Trophoblast cell (in vitro differentiated cells and primary cell): ENCODE measurements at regions not wholly inside any gene's neighbourhood (a gene's known extent, or its start where the extent isn't known, plus 50 kb on each side); places are given as distances from the start of the nearest gene placed in this dataset.

Experiments used
- DNase-seq, 2 donors: peaks; one replicate each; pipeline ENCODE4 v3.0.0-alpha.2; 2016
- H2AFZ ChIP-seq: 2 replicates; pipeline ENCODE4 v1.6.1; 2013; ENCODE audit warnings: low read length, moderate library complexity, mild to moderate bottlenecking; ENCODE audit not compliant: insufficient read depth, poor library complexity
- H2AK5ac ChIP-seq: 2 replicates; pipeline ENCODE4 v1.6.1; 2013; ENCODE audit warnings: mild to moderate bottlenecking, low read length
- H2BK120ac ChIP-seq: 2 replicates; pipeline ENCODE4 v1.6.1; 2013; ENCODE audit warnings: low read length, mild to moderate bottlenecking, moderate library complexity; ENCODE audit not compliant: insufficient read depth, poor library complexity
- H2BK12ac ChIP-seq: 2 replicates; pipeline ENCODE4 v1.6.1; 2013; ENCODE audit warnings: mild to moderate bottlenecking, low read length, moderate library complexity
- H2BK5ac ChIP-seq: 2 replicates; pipeline ENCODE4 v1.6.1; 2013; ENCODE audit warnings: low read length, low read depth, moderate library complexity, mild to moderate bottlenecking; ENCODE audit not compliant: poor library complexity
- H3K14ac ChIP-seq: 2 replicates; pipeline ENCODE4 v1.6.1; 2013; ENCODE audit warnings: mild to moderate bottlenecking, low read length
- H3K18ac ChIP-seq: 2 replicates; pipeline ENCODE4 v1.6.1; 2013; ENCODE audit warnings: mild to moderate bottlenecking, low read length
- H3K23ac ChIP-seq: 2 replicates; pipeline ENCODE4 v1.6.1; 2013; ENCODE audit warnings: low read length
- H3K27ac ChIP-seq: 2 replicates; pipeline ENCODE4 v1.5.1; 2013; ENCODE audit warnings: low read depth, mild to moderate bottlenecking, inconsistent platforms, low read length, moderate library complexity
- H3K27me3 ChIP-seq: 2 replicates; pipeline ENCODE4 v1.6.1; 2013; ENCODE audit warnings: inconsistent platforms, mild to moderate bottlenecking, low read length, moderate library complexity; ENCODE audit not compliant: insufficient read depth
- H3K36me3 ChIP-seq, 2 experiments: 1 replicate in 1 of 2; 2 replicates in 1 of 2; pipeline ENCODE4 v1.6.1; 2013; ENCODE audit warnings: low read length in 2 of 2, mild to moderate bottlenecking in 2 of 2, moderate library complexity in 1 of 2; ENCODE audit not compliant: insufficient read depth in 2 of 2, control insufficient read depth in 1 of 2
- H3K4ac ChIP-seq: 2 replicates; pipeline ENCODE4 v1.6.1; 2013; ENCODE audit warnings: low read depth, mild to moderate bottlenecking, low read length, moderate library complexity
- H3K4me1 ChIP-seq, 2 experiments: 1 replicate in 1 of 2; 2 replicates in 1 of 2; pipeline ENCODE4 v1.6.1; 2013; ENCODE audit warnings: low read length in 2 of 2, mild to moderate bottlenecking in 2 of 2, moderate library complexity in 1 of 2; ENCODE audit not compliant: insufficient read depth in 2 of 2, control insufficient read depth in 1 of 2
- H3K4me2 ChIP-seq: 2 replicates; pipeline ENCODE4 v1.6.1; 2013; ENCODE audit warnings: inconsistent platforms, mild to moderate bottlenecking, low read length, moderate library complexity
- H3K4me3 ChIP-seq: 2 replicates; pipeline ENCODE4 v1.5.1; 2013; ENCODE audit warnings: mild to moderate bottlenecking, low read depth, low read length, inconsistent platforms
- H3K79me1 ChIP-seq: one replicate; pipeline ENCODE4 v1.6.1; 2013; ENCODE audit warnings: low read length
- H3K79me2 ChIP-seq: 2 replicates; pipeline ENCODE4 v1.6.1; 2013; ENCODE audit warnings: low read length, mild to moderate bottlenecking; ENCODE audit not compliant: control insufficient read depth, insufficient read depth, poor library complexity
- H3K9ac ChIP-seq: 2 replicates; pipeline ENCODE4 v1.6.1; 2013; ENCODE audit warnings: mild to moderate bottlenecking, low read length
- H3K9me3 ChIP-seq: 2 replicates; pipeline ENCODE4 v1.6.1; 2013; ENCODE audit warnings: low read depth, mild to moderate bottlenecking, control low read depth, inconsistent platforms, low read length; ENCODE audit not compliant: insufficient read depth
- H4K12ac ChIP-seq: 2 replicates; pipeline ENCODE4 v1.6.1; 2013; ENCODE audit warnings: low read depth, mild to moderate bottlenecking, low read length, moderate library complexity
- H4K8ac ChIP-seq: 2 replicates; pipeline ENCODE4 v1.6.1; 2013; ENCODE audit warnings: low read depth, mild to moderate bottlenecking, low read length, moderate library complexity
- H4K91ac ChIP-seq: one replicate; pipeline ENCODE4 v1.6.1; 2013; ENCODE audit warnings: low read depth, mild to moderate bottlenecking, low read length, moderate library complexity
- WGBS: extraction: QIAGEN DNeasy Blood & Tissue Kit; methylation state at CpG from one replicate; pipeline ENCODE4 v1.1.7; 2013; ENCODE audit warnings: missing lambda C conversion rate; ENCODE audit not compliant: insufficient read length, insufficient coverage; ENCODE audit errors: extremely low coverage; 5-methylcytosine and 5-hydroxymethylcytosine counted together

DNA sequence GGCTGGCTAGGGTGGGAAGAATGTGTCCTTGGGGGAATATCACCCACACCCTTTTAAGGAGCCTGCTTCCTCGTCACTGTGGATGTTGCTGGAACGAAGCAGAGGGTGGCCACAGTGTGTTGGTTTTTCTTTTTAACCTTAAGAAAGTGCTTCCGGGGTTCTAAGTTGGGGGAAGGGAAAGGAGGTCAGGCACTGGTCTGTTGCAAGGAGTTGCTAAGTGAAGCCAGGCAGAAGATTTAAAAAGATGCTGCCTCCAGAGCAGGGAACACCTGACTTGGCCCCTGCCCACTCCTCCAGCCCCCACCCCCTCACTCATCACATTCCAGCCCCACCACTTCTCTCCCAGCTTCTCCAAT is 213.1 kb downstream of the EMX2 start:
- WGBS = no CpG with 5 or more reads among the region's 3 CpGs
- no peaks in the 10 kb centered on the region for H3K27me3 ChIP-seq
- H3K9ac ChIP-seq = no peak overlapping the region
- H2BK5ac ChIP-seq = no peak overlapping the region
- H2AK5ac ChIP-seq = no peak overlapping the region
- H2AFZ ChIP-seq = no peak overlapping the region
- no peak overlapping the region for H4K91ac ChIP-seq
- no peak overlapping the region for H3K4ac ChIP-seq
- H3K27ac ChIP-seq = no peak overlapping the region
- H2BK120ac ChIP-seq = no peak overlapping the region
- H2BK12ac ChIP-seq = no peak overlapping the region
- no peak overlapping the region for H4K12ac ChIP-seq
- H3K4me3 ChIP-seq = no peak overlapping the region
- no peaks in the 10 kb centered on the region for H3K36me3 ChIP-seq
- H3K4me2 ChIP-seq = no peak overlapping the region
- no peak for DNase-seq
- H3K9me3 ChIP-seq = no peaks in the 10 kb centered on the region
- H3K23ac ChIP-seq = no peak overlapping the region
- no peaks in the 10 kb centered on the region for H3K79me1 ChIP-seq
- no peak overlapping the region for H3K18ac ChIP-seq
- H3K79me2 ChIP-seq = no peaks in the 10 kb centered on the region
- H3K14ac ChIP-seq = no peak overlapping the region
- H4K8ac ChIP-seq = no peak overlapping the region
- H3K4me1 ChIP-seq = no peaks in the 10 kb centered on the region

DNA sequence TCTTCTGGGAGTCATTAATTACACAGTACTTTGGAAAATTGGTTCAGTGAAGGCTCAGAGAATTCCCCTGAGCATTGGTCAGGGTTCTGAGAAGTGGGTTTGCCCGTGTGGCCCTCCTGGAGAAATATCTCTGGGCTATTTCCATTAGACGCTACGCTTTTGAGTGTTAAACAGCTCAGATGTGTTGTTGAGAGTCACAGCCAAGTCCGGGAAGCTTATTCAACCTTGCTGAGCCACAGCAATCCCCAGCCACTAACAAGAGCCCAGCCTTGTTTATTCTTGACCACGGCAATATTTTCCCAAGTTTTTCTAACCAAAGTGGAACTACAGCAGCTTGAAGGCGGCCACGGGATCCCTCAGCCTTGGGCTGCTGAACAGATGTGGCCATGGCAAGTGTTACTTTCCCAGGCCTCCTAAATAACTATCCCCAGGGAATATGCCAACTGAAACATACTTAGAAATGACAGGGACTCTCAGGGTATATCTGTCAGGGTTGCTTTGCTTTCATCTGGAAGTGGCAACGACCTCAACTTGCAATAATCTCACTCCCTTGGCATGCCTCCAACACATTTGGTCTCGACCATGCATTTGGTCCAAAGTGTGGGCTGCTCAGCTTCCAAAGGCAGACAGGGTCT is 214.7 kb downstream of the EMX2 start:
- H3K9ac ChIP-seq = no peak overlapping the region
- no CpG with 5 or more reads among the region's 9 CpGs for WGBS
- no peak overlapping the region for H2BK5ac ChIP-seq
- no peak overlapping the region for H2BK120ac ChIP-seq
- no peaks in the 10 kb centered on the region for H3K36me3 ChIP-seq
- no peak overlapping the region for H3K4me3 ChIP-seq
- H3K14ac ChIP-seq = no peak overlapping the region
- H3K23ac ChIP-seq = no peak overlapping the region
- H3K18ac ChIP-seq = no peak overlapping the region
- no peak overlapping the region for H3K4me2 ChIP-seq
- no peaks in the 10 kb centered on the region for H3K27me3 ChIP-seq
- H2AK5ac ChIP-seq = no peak overlapping the region
- DNase-seq = no peak
- no peaks in the 10 kb centered on the region for H3K79me1 ChIP-seq
- H2BK12ac ChIP-seq = no peak overlapping the region
- no peaks in the 10 kb centered on the region for H3K9me3 ChIP-seq
- no peak overlapping the region for H3K4ac ChIP-seq
- no peak overlapping the region for H2AFZ ChIP-seq
- no peak overlapping the region for H4K8ac ChIP-seq
- H3K4me1 ChIP-seq = no peaks in the 10 kb centered on the region
- no peak overlapping the region for H4K91ac ChIP-seq
- H3K27ac ChIP-seq = no peak overlapping the region
- no peak overlapping the region for H4K12ac ChIP-seq
- H3K79me2 ChIP-seq = no peaks in the 10 kb centered on the region

DNA sequence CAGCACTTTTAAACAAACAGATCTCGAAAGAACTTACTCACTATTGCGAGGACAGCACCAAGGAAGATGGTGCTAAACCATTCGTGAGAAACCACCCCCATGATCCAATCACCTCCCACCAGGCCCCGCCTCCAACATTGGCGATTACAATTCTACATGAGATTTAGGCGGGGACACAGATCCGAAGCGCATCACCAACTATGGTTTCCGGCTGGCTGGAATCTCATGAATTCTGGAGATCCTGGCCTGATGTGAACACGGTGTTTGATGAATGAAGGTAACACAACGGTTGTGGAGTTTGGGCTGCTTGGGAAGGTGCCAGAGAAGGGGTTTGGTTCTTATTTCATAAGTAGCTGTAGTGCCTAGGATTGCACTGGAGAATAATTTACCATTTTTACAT is 216.7 kb downstream of the EMX2 start:
- Histone ChIP-seq H3K4ac (no peak overlapping the region), H3K79me1 (no peaks in the 10 kb centered on the region), H3K27ac (no peak overlapping the region), H2AFZ (no peak overlapping the region), H3K27me3 (no peaks in the 10 kb centered on the region), H2AK5ac (no peak overlapping the region), H3K23ac (no peak overlapping the region), H3K9ac (no peak overlapping the region), H3K9me3 (no peaks in the 10 kb centered on the region), H2BK12ac (no peak overlapping the region), H4K91ac (no peak overlapping the region), H4K8ac (no peak overlapping the region), H3K36me3 (no peaks in the 10 kb centered on the region), H2BK5ac (no peak overlapping the region), H2BK120ac (no peak overlapping the region), H3K4me3 (no peak overlapping the region), H3K79me2 (no peaks in the 10 kb centered on the region), H3K18ac (no peak overlapping the region), H3K4me1 (no peaks in the 10 kb centered on the region), H3K4me2 (no peak overlapping the region), H4K12ac (no peak overlapping the region), H3K14ac (no peak overlapping the region)
- no CpG with 5 or more reads among the region's 11 CpGs for WGBS
- DNase-seq = no peak

DNA sequence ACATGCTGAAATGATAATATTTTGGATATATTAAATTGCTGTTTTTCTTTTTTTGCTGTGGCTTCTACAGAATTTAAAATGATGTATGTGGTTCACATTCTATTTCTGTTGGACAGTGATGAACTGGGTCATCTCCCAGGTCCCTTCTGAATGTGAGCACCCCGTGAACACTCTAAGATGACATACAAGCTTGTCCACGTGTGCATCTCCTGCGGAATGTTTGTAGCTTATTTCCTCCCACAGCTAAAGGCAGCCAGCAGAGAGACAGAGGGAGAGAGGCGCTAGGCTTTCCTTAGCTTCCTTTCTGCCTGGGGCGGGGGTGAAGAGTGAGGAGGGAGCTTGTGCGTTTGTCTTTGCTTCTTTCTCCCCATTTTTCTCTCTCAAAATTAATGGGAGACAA is 219.1 kb downstream of the EMX2 start:
- Histone ChIP-seq H3K4me1 (no peaks in the 10 kb centered on the region), H3K79me2 (no peaks in the 10 kb centered on the region), H3K4me3 (no peak overlapping the region), H3K9me3 (no peaks in the 10 kb centered on the region), H3K27me3 (no peaks in the 10 kb centered on the region), H3K23ac (no peak overlapping the region), H3K4me2 (no peak overlapping the region), H3K36me3 (no peaks in the 10 kb centered on the region), H2AK5ac (no peak overlapping the region), H3K14ac (no peak overlapping the region), H3K9ac (no peak overlapping the region), H4K91ac (no peak overlapping the region), H3K27ac (no peak overlapping the region), H4K8ac (no peak overlapping the region), H2BK120ac (no peak overlapping the region), H3K4ac (no peak overlapping the region), H2BK12ac (no peak overlapping the region), H2AFZ (no peak overlapping the region), H3K18ac (no peak overlapping the region), H4K12ac (no peak overlapping the region), H2BK5ac (no peak overlapping the region), H3K79me1 (no peaks in the 10 kb centered on the region)
- no peak for DNase-seq
- no CpG with 5 or more reads among the region's 6 CpGs for WGBS
